HT-29 (cell line): ENCODE measurements at regions not wholly inside any gene's neighbourhood (a gene's known extent, or its start where the extent isn't known, plus 50 kb on each side); places are given as distances from the start of the nearest gene placed in this dataset.
"Not testable (repeated sequence)": the region's sequence is repeated elsewhere in the genome, so short reads cannot be mapped to it uniquely, and the experiment has no call there.

Source experiments
- DNase-seq: peaks from one replicate; pipeline ENCODE4 v3.0.0-alpha.2; 2015; ENCODE audit warnings: low spot score

DNA sequence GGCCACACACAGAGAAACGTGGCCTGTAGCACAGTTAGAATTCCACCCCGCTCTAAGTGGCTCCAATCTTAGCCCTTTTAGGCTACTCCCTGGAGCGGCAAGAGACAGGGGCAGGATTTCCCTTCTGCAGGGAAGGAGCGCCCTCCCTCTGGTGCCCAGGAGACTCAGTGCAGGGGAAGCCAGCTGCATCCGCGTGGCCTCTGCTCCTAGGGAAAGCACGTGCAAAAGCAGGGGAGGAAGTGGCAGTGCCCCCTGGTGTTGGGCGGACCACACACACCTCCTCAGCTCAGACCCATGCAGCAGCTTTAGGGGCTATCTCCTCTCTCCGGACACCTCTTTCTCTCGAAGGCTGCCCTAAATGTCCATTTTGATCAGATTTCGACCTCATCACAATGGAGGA is 50.0 kb downstream of the SPRING1 start:
- DNase-seq: peak; percentile 31

DNA sequence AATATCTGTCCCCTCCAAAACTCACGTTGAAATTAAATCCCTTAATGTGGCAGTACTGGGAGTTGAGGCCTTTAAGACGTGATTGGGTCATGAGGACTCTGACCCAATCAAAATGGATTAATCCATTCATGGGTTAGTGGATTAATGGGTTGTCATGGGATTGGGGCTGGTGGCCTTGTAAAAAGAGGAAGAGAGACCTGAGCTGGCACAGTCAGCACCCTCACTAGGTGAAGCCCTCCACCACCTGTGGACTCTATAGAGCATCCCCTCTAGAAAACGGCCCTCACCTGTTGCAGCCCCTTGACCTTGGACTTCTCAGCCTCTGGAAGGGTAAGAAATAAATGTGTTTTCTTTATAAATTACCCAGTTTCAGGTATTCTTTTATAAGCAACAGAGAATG is 53.0 kb downstream of the SPRING1 start:
- DNase-seq: no peak

- DNase-seq: no peak
Measured at GRCh38 chr12:116677202-116677661, 60.6 kb downstream of the SPRING1 start.

DNA sequence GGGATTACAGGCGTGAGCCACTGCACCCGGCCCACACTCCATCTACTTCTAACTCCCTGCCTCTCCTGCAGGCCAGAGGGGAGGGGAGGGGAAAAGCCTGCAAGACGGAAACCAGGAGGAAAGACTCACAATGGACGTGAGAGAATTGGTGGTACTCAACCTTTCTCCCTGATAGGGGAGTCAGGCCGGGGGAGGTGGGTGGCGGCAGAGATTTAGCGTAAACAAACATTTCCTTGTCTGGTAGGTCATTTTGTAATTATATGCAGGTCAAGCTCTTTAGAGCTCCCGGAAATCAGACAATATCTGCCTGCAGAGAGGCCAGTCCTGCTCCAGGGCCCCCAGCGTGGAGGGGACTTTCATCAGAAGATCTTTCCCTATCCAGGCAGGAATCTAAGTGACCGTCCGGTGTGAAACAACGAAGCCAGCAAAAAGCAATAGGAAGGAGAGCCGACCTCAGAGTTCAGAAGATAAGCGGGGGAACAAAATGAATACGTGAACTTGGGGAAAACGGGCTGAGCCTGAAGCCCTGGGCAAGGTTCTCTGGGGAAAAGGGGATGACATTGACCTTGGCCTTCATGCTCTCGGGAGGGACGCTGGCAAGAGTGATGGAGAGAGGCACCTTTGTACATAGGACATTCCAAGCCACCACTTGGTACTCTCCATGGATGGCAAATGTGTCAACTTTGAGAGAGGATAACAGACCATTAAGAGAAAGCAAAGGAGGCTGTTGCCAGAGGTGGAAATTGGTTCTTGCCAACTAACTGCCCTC is 62.3 kb downstream of the SPRING1 start:
- DNase-seq: no peak

GRCh38 chr12:116674643-116675183 is 63.2 kb downstream of the SPRING1 start:
- no peak for DNase-seq

GRCh38 chr12:116673681-116674111 is 64.2 kb downstream of the SPRING1 start:
- peak; percentile 30 for DNase-seq

DNA sequence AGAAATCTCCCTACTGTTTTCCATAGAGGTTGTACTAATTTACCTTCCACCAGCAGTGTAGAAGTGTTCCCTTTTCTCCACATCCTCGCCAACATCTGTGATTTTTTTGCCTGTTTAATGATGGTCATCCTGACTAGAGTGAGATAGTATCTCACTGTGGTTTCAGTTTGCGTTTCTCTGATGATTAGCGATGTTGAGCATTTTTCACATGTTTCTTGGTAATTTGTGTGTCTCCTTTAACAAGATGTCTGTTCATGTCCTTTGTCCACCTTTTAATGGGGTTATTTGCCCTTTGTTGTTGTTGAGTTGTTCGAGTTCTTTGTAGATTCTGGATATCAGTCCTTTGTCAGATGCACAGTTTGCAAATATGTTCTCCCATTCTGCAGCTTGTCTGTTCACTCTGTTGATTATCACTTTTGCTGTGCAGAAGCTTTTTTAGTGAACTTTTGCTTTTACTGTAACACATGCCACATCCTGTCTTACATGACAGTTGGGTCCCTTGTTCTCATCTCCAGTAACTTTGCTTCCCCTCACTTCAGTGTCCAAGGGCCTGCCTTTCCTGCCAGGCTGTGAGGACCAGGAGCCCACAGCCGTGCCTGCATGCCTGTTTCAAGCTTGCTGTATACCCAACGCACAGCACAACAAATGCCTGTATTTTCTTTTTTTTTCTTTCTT is 64.9 kb downstream of the SPRING1 start:
- no peak for DNase-seq

DNA sequence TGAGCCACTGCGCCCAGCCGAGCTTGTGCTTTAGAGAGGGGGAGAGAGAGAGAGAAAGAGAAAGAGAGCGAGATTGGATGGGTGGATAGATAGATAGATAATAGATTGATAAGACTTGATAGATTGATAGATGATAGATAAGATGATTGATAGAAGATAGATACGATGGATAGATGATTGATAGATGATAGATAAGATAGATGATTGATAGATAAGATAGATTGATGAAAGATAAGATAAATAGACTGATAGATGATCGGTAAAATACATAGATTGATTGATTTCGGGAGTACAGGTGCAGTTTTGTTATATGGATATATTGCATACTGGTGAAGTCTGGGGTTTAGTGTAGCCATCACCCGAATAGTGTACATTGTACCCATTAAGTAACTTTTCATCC is 65.9 kb downstream of the SPRING1 start:
- DNase-seq: no peak

DNA sequence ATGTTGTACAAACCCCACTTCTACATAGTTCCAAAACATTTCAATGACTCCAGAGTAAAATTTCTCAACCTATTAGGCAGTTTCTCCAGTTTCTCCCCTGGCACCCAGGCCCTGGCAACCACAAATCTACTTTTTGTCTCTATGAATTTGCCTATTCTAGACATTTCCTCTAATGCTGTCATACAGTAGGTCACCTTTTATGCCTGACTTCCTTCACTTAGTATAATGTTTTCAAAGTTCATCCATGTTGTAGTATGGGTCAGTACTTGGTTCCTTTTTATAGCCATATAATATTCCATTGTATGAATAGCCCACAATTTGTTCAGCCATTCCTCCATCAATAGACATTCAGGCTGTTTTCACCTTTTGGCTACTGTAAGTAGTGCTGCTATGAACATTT is 67.0 kb downstream of the SPRING1 start:
- no peak for DNase-seq

- DNase-seq: no peak
Measured at GRCh38 chr12:116667752-116668151, 70.1 kb downstream of the SPRING1 start.

GRCh38 chr12:116666829-116667228 is 71.0 kb downstream of the SPRING1 start:
- DNase-seq: not testable (repeated sequence)

DNA sequence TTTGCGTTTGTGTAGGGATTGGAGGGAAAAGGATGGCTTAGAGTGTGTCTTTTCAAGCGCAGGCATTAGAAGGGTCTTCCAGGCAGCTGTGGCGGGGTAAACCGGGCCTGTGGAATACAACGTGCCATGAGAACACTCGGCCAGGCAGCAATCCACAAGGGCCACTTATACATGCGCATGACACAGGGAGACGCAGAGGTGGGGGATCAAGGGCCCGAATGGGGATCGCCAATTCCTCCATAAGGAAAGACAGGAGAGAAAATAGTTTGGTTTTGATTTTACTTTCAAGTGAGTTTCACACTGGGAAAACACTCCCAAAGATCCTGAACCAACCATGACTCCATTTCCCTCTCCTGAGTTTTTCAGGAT is 71.6 kb downstream of the SPRING1 start:
- no peak for DNase-seq

DNA sequence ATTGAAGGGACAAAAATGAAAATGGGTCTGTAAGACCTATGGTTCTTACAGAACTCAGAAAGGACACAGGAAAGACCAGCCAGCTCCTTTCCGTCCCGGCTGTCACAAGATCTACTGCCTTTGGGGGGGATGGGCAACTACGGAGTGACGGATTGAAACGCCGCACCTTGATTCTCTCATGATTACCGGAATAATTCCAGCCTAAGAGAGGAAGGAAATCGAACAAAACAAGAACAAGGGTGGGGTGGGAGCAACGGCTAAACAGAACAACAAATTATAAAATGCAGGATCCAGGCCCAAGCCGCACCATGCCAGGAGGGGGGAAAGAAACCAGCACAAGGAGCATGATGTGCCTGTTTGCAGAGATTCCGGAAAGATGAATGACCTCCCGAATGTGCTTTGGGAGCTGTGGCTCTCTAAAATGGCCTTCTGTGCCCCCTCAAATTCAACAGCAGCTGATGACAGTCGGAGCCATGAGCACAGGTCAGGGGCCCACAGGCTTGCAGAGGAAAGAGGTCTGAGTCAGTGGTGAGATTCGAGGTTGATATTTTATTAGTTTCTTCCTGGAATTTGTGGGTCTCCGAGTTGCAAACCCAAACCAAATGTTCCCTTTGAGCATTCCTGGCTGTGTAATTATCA is 72.1 kb downstream of the SPRING1 start:
- no peak for DNase-seq

DNA sequence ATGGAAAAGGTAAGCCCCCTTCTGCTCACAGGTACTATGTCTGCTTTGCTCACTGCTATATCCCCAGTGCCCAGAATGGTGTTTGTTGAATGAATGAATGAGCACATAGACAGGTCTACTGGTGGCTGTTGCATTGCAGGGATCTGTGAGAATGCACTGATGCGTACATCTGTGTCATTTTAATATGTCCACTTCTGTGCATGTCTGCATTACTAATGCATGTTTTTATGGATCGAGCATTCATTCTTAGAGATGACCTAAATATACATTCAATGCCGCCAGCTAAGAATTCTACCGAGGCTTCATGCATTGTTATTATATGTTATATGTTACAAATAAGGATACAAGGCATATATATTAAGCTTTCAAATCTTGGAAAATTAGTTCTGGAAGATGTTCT is 73.8 kb downstream of the SPRING1 start:
- DNase-seq: no peak

DNA sequence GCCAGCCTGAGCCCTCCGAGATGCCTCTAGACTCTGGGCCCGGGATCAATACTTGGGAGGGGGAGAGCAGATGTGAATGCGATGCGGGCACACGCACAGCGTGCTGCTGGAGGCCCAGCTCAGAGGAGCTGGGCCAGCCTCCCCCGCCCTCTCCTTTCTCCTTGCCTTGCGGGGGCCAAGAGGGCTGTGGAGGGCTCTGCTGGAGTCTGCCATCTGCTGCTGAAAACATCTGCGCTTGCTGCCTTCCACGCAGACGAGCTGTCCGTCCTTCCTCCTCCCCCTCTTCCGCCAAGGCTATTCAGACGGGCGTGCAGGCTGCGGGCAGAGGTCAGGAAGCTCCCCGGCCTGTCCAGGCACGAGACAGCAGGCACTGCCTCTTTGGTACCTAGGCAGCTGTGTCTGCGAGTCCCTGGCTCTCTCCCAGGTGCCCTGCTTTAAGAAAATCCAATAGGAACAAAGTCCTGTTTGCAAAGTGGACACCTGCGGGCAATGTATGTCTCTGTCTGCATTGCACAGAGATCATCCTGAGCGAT is 75.2 kb downstream of the SPRING1 start:
- DNase-seq: no peak

DNA sequence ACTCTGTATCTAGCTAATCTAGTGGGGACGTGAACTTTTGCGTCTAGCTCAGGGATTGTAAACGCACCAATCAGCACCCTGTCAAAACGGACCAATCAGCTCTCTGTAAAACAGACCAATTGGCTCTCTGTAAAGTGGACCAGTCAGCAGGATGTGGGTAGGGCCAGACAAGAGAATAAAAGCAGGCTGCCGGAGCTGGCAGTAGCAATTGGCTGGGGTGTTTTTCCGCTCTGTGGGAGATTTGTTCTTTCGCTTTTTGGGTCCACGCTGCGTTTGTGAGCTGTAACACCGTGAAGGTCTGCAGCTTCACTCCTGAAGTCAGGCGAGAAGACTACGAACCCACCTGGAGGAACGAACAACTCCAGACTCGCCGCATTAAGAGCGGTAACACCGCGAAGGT is 76.5 kb downstream of the SPRING1 start:
- DNase-seq: no peak

- DNase-seq: not testable (repeated sequence)
Measured at GRCh38 chr12:116660740-116661139, 77.1 kb downstream of the SPRING1 start.

GRCh38 chr12:116659771-116660481 is 77.9 kb downstream of the SPRING1 start:
- no peak for DNase-seq

DNA sequence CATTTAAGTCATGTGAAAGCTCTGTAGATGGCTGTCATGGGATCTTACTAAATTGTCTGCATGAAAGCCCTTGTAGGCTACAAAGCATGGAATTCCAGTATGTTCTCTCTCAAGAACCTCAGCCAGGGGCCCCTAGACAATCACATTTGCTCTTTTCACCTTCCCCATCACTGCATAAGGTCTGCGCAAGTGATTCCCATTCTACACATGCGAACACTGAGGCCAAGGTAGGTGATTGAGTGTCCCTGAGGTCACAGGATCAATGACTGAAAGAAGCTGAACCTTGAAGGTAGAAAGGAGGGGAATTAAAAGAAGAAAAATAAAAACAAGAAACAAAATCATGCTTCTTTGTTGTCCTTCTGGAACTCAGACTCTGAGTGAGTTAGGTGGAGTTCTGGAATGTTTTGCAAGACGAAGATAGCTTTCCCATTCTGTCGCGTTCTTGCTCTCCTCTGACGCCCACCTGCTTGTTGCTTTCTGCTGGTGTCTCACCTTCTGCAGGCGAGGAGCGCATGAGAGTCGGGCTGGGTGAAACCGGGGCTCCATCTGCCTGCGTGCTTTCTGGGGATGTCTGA is 79.9 kb downstream of the SPRING1 start:
- DNase-seq: no peak

DNA sequence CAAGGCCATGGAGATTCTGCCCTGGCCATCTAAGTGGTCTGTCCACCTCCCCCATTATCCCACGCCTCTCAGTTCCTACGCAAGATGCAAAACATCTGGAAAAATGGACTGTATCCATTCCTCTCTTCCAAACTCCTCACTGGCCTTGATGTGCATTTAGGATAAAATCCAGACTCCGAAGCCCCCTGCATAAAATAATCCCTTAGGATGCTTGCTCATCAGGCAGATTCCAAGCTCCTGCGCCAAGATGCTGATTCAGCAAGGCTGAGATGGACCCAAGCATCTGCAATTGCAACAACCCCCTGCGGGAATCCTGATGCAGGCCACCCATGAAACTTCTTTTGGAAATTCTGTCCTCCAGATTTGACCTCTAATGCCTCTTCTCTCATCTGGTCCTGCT is 81.6 kb downstream of the SPRING1 start:
- no peak for DNase-seq

DNA sequence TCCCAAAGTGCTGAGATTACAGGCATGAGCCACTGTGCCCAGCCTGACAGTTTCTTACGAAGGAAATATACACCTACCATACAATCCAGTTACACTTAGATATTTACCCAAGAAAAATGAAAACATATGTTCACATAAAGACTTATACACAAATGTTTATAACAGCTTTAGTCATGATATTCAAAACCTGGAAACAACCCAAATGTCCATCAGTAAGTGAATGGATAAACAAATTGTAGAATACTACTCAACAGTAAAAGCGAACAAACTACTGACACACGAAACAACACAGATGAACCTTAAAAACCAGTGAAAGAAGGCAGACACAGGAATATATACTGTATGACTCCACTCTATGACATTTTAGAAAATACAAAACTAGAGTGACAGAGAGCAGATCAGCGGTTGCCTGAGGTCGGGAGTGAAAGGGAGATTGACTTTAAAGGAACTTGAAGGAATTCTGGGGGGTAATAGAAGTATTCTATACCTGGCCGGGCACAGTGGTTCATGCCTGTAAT is 83.6 kb downstream of the SPRING1 start:
- no peak for DNase-seq
